ENCODE measurements at regions not wholly inside any gene's neighbourhood (a gene's known extent, or its start where the extent isn't known, plus 50 kb on each side); places are given as distances from the start of the nearest gene placed in this dataset.

DNA sequence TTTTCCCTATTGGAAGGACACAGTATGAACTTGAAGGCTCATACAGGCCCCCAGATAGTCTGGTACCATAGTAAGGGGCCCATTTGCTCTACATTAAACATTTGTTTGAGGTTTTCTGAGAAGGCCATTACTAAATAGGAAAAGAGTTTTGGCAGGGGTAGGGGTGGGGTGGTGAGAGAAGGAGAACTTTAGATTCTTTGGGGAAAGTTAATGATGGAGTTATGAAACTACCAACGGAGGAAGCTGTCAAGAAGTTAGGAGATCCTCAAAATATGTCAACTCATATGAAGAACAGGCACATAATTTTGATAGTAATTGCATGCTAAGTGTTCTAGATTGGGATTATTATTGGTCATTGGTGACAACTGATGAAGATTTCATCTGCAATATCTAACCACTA lies 114.7 kb downstream of the TAF11L14 start:
- TF ChIP-seq, protein P1, sequence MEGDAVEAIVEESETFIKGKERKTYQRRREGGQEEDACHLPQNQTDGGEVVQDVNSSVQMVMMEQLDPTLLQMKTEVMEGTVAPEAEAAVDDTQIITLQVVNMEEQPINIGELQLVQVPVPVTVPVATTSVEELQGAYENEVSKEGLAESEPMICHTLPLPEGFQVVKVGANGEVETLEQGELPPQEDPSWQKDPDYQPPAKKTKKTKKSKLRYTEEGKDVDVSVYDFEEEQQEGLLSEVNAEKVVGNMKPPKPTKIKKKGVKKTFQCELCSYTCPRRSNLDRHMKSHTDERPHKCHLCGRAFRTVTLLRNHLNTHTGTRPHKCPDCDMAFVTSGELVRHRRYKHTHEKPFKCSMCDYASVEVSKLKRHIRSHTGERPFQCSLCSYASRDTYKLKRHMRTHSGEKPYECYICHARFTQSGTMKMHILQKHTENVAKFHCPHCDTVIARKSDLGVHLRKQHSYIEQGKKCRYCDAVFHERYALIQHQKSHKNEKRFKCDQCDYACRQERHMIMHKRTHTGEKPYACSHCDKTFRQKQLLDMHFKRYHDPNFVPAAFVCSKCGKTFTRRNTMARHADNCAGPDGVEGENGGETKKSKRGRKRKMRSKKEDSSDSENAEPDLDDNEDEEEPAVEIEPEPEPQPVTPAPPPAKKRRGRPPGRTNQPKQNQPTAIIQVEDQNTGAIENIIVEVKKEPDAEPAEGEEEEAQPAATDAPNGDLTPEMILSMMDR (IDR thresholded peaks at IDR 0.05): no peak
- TF ChIP-seq POLR2AphosphoS5 (IDR thresholded peaks at IDR 0.05) (no peak), POLR2A (IDR thresholded peaks at IDR 0.05) (no peak), EP300 (IDR thresholded peaks at IDR 0.05) (no peak)
